ENCODE measurements at regions not wholly inside any gene's neighbourhood (a gene's known extent, or its start where the extent isn't known, plus 50 kb on each side); places are given as distances from the start of the nearest gene placed in this dataset.
A peak's percentile ranks its signal among the peaks of the same experiment; 100 is the strongest.

GRCh38 chr2:138985881-138986280, 205.7 kb upstream of the NXPH2 start:
- H3K4me3 ChIP-seq (ENCODE audit: low read length), result no peak overlapping the region
- ATAC-seq (no peak), DNase-seq (no peak)
- no peaks in the 10 kb centered on the region for H4K20me1 ChIP-seq (ENCODE audit: low read length)
- intact Hi-C loops (cut with micrococcal nuclease), result no loop called here
- peaks cover 5% of the 10 kb centered on the region; the same call in 1 of the 2 replicates for H3K36me3 ChIP-seq (ENCODE audit: low read depth, low read length)
- TF ChIP-seq EZH2 (IDR thresholded peaks at IDR 0.05; ENCODE audit: low read length, unreplicated experiment), result no peak
- no peak for TF ChIP-seq EZH2phosphoT487 (IDR thresholded peaks at IDR 0.05; ENCODE audit: borderline replicate concordance, low read length)
- TF ChIP-seq CTCF (conservative IDR thresholded peaks at IDR 0.05; ENCODE audit: low read depth, low read length), result no peak
- no peaks in the 10 kb centered on the region for H3K4me1 ChIP-seq (ENCODE audit: insufficient read depth, low read length)
- no peak overlapping the region for H2AFZ ChIP-seq (ENCODE audit: low read length)
- POLR2A ChIA-PET (ENCODE audit: unreplicated experiment), result no interaction called here
- H3K27ac ChIP-seq (ENCODE audit: low read length), result no peak overlapping the region
- no peaks in the 10 kb centered on the region; the same call in 1 of the 2 replicates for H3K9me3 ChIP-seq (ENCODE audit: low read length)
- no peak overlapping the region for H3K9ac ChIP-seq (ENCODE audit: low read length)
- H3F3A ChIP-seq (ENCODE audit: low read length, unreplicated experiment), result no peaks in the 10 kb centered on the region
- BruUV-seq (replicated peaks), result no TSS peak
- no peaks in the 10 kb centered on the region for H3K27me3 ChIP-seq (ENCODE audit: low read length)
- no peaks in the 10 kb centered on the region for H3K9me2 ChIP-seq (replicated peaks; ENCODE audit: low read length)
- H3K4me2 ChIP-seq (ENCODE audit: low read length), result no peak overlapping the region
- H3K79me2 ChIP-seq (ENCODE audit: low read length), result no peaks in the 10 kb centered on the region
- CTCF ChIA-PET, result no interaction called here

DNA sequence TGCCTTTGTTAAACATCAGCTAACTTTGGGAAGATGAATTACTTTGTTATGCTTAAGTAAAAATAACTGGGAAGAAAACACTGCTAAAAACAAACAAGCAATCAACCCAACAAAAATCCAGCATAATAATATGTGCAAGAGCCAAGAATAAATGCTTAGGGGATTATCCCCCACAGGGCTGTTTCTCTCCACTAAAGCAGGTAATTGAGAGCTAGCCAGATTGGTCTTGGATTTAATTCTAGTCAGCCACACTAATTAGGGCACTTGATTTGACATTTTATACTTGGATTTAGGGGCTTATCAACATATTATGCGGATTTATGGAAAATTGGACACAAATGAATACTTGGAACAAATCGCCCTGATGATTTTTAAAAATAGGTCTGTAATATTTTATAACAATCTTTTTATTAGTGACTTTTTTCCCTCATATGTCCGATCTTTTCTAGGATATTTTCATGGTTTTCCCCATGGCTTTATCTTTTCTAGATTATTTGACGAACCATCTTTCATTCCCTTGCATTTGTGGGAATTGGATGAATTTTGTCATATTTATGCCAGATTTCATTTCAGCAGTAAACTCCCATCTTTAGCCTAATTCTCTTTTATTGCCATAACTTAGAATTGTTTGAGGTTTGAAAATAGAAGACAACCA, 199.1 kb upstream of the NXPH2 start:
- no peak overlapping the region for H3K4me2 ChIP-seq (ENCODE audit: low read length)
- no peaks in the 10 kb centered on the region for H3F3A ChIP-seq (ENCODE audit: low read length, unreplicated experiment)
- H3K27me3 ChIP-seq (ENCODE audit: low read length), result no peaks in the 10 kb centered on the region
- POLR2A ChIA-PET (ENCODE audit: unreplicated experiment), result no interaction called here
- no peaks in the 10 kb centered on the region for H3K9me3 ChIP-seq (ENCODE audit: low read length)
- intact Hi-C loops (cut with micrococcal nuclease), result no loop called here
- no peak overlapping the region for H2AFZ ChIP-seq (ENCODE audit: low read length)
- CTCF ChIA-PET, result no interaction called here
- no peaks in the 10 kb centered on the region for H3K79me2 ChIP-seq (ENCODE audit: low read length)
- H3K27ac ChIP-seq (ENCODE audit: low read length), result no peak overlapping the region
- no peaks in the 10 kb centered on the region for H3K9me2 ChIP-seq (replicated peaks; ENCODE audit: low read length)
- no peak overlapping the region for H3K4me3 ChIP-seq (ENCODE audit: low read length)
- ATAC-seq, result no peak
- H3K9ac ChIP-seq (ENCODE audit: low read length), result no peak overlapping the region
- H4K20me1 ChIP-seq (ENCODE audit: low read length), result no peaks in the 10 kb centered on the region
- no peak for DNase-seq
- no peaks in the 10 kb centered on the region for H3K36me3 ChIP-seq (ENCODE audit: low read depth, low read length)
- no TSS peak for BruUV-seq (replicated peaks)
- no peak for TF ChIP-seq EZH2 (IDR thresholded peaks at IDR 0.05; ENCODE audit: low read length, unreplicated experiment)
- no peak for TF ChIP-seq EZH2phosphoT487 (IDR thresholded peaks at IDR 0.05; ENCODE audit: borderline replicate concordance, low read length)
- no peak for TF ChIP-seq CTCF (conservative IDR thresholded peaks at IDR 0.05; ENCODE audit: low read depth, low read length)
- peaks cover 6% of the 10 kb centered on the region for H3K4me1 ChIP-seq (ENCODE audit: insufficient read depth, low read length)

DNA sequence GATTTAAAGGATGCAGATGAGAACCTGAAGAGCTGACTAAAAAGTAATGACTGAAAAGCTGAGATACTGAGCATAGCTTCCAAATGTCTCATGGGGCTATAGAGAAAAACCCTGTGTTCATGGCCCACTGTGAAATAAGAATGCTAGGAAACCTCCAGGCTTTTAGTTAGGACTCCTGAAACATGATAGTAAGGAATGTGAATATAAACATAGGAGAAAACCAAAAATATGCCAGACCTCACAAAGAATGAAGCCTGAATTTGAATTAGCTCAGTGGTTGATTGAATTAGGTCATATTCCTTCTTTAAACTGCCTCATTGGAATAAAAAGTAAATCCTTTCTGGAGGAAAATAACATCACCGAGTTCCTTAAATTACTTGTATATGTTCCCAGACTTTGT, 194.5 kb upstream of the NXPH2 start:
- H3K9me3 ChIP-seq (ENCODE audit: low read length), result no peaks in the 10 kb centered on the region
- no peak overlapping the region for H3K9ac ChIP-seq (ENCODE audit: low read length)
- no peaks in the 10 kb centered on the region for H4K20me1 ChIP-seq (ENCODE audit: low read length)
- ATAC-seq, result no peak
- peaks cover 6% of the 10 kb centered on the region for H3K4me1 ChIP-seq (ENCODE audit: insufficient read depth, low read length)
- intact Hi-C loops (cut with micrococcal nuclease), result no loop called here
- TF ChIP-seq EZH2 (IDR thresholded peaks at IDR 0.05; ENCODE audit: low read length, unreplicated experiment) (no peak), CTCF (conservative IDR thresholded peaks at IDR 0.05; ENCODE audit: low read depth, low read length) (no peak), EZH2phosphoT487 (IDR thresholded peaks at IDR 0.05; ENCODE audit: borderline replicate concordance, low read length) (no peak)
- BruUV-seq (replicated peaks), result no TSS peak
- no peak overlapping the region for H3K4me3 ChIP-seq (ENCODE audit: low read length)
- DNase-seq, result peak; percentile 32
- H3K79me2 ChIP-seq (ENCODE audit: low read length), result no peaks in the 10 kb centered on the region
- no peaks in the 10 kb centered on the region for H3K9me2 ChIP-seq (replicated peaks; ENCODE audit: low read length)
- no peak overlapping the region; the same call in 1 of the 2 replicates for H2AFZ ChIP-seq (ENCODE audit: low read length)
- H3K27me3 ChIP-seq (ENCODE audit: low read length), result no peaks in the 10 kb centered on the region
- no peaks in the 10 kb centered on the region for H3K36me3 ChIP-seq (ENCODE audit: low read depth, low read length)
- no peak overlapping the region for H3K27ac ChIP-seq (ENCODE audit: low read length)
- H3K4me2 ChIP-seq (ENCODE audit: low read length), result no peak overlapping the region
- POLR2A ChIA-PET (ENCODE audit: unreplicated experiment), result no interaction called here
- CTCF ChIA-PET, result no interaction called here
- H3F3A ChIP-seq (ENCODE audit: low read length, unreplicated experiment), result no peaks in the 10 kb centered on the region
